OCI-LY7 (cell line): ENCODE measurements at regions not wholly inside any gene's neighbourhood (a gene's known extent, or its start where the extent isn't known, plus 50 kb on each side); places are given as distances from the start of the nearest gene placed in this dataset.

Experiments used
- BruUV-seq: library from RNA; stranded (reverse); fragments of 400-500 nt; replicated peaks from 2 replicates; lab custom pipeline; 2021; lab: Mats Ljungman, UMichigan
- CTCF ChIA-PET: fragments of 300-600 bp; sonication (Branson Sonifier 250); formaldehyde crosslinking; loops from one replicate; lab custom pipeline; 2022; ENCODE audit warnings: antibody characterized with exemption; ENCODE audit not compliant: unreplicated experiment; lab: Charles Lee
- POLR2A ChIA-PET: fragments of 300-600 bp; sonication (Branson Sonifier 250); formaldehyde crosslinking; loops from one replicate; lab custom pipeline; 2022; ENCODE audit warnings: antibody characterized with exemption; lab: Charles Lee
- DNase-seq: peaks from one replicate; pipeline ENCODE4 v3.0.0-alpha.2; 2015; ENCODE audit warnings: low spot score
- H2AFZ ChIP-seq: fragments of 200-600 bp; sonication (generic), shearing (Covaris generic); 2 replicates; pipeline ENCODE4 v1.6.1; 2014; ENCODE audit warnings: mild to moderate bottlenecking, antibody characterized with exemption, low read length, moderate library complexity
- H3K27ac ChIP-seq: fragments of 200-600 bp; sonication (generic); 2 replicates; pipeline ENCODE4 v1.5.1; 2014; ENCODE audit warnings: mixed run types, low read depth, mild to moderate bottlenecking, moderate library complexity, low read length, inconsistent platforms; ENCODE audit not compliant: poor library complexity, severe bottlenecking
- H3K36me3 ChIP-seq: fragments of 200-600 bp; sonication (generic); 2 replicates; pipeline ENCODE4 v1.6.1; 2014; ENCODE audit warnings: mild to moderate bottlenecking, antibody characterized with exemption, low read length, moderate library complexity, mixed read lengths; ENCODE audit not compliant: insufficient read depth
- H3K4me1 ChIP-seq: fragments of 200-600 bp; sonication (generic); 2 replicates; pipeline ENCODE4 v1.5.1; 2014; ENCODE audit warnings: mild to moderate bottlenecking, low read length; ENCODE audit not compliant: insufficient read depth, poor library complexity, severe bottlenecking
- H3K4me2 ChIP-seq: fragments of 200-600 bp; sonication (generic); 2 replicates; pipeline ENCODE4 v1.6.1; 2014; ENCODE audit warnings: mild to moderate bottlenecking, low read length
- H3K4me3 ChIP-seq: fragments of 200-600 bp; sonication (generic); 2 replicates; pipeline ENCODE4 v1.5.1; 2014; ENCODE audit warnings: mild to moderate bottlenecking, low read depth, low read length; ENCODE audit not compliant: poor library complexity, severe bottlenecking
- H3K79me2 ChIP-seq: fragments of 200-600 bp; sonication (generic); 2 replicates; pipeline ENCODE4 v1.6.1; 2016; ENCODE audit warnings: low read depth, mild to moderate bottlenecking, low read length, moderate library complexity, mixed read lengths; ENCODE audit not compliant: insufficient read depth
- H3K9me2 ChIP-seq: fragments of 200-600 bp; sonication (generic); 2 replicates; pipeline ENCODE4 v1.6.1; 2016; ENCODE audit warnings: mild to moderate bottlenecking, low read length, mixed read lengths; ENCODE audit not compliant: insufficient read depth
- H3K9me3 ChIP-seq: fragments of 200-600 bp; sonication (generic); 2 replicates; pipeline ENCODE4 v1.6.1; 2014; ENCODE audit warnings: mild to moderate bottlenecking, mixed run types, low read length, mixed read lengths
- H4K20me1 ChIP-seq: fragments of 200-600 bp; sonication (generic); 2 replicates; pipeline ENCODE4 v1.6.1; 2014; ENCODE audit warnings: mild to moderate bottlenecking, antibody characterized with exemption, low read length, moderate library complexity, mixed read lengths; ENCODE audit not compliant: insufficient read depth
- EZH2phosphoT487 ChIP-seq: fragments of 200-600 bp; sonication (generic); IDR thresholded peaks from 2 replicates; pipeline ENCODE4 v1.6.1; 2018; ENCODE audit warnings: low read depth, borderline replicate concordance, mild to moderate bottlenecking, mixed run types, antibody characterized with exemption, low read length, moderate library complexity, mixed read lengths
- intact Hi-C: fragments of 100-400 bp; cut with micrococcal nuclease; formaldehyde crosslinking; loops from one replicate; pipeline ENCODE4 v1.10.0; 2022; ENCODE audit not compliant: unreplicated experiment
- TF ChIP-seq, protein P1 (sequence below): fragments of 200-600 bp; sonication (generic); conservative IDR thresholded peaks from 2 replicates; pipeline ENCODE4 v1.5.1; 2014; ENCODE audit warnings: mild to moderate bottlenecking, antibody characterized with exemption, low read length, moderate library complexity, mixed read lengths

DNA sequence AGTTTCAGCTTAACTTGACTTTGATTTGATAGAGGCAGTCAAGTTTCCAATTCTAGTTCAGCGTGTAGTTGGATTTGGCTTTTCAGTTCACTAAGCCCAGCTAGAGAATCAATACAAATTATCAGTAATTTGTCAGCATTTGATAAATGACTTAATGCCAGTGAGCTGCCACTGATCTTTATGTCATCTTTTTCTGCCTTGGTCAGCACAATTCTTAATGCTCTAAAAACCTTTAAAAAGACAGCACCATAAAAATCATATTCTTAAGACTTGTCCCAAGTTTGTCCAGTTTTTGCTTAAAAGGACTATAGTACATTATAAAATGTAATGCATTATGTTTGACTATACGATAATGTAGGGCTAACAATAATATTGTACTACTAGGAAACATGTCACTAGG is 920.5 kb downstream of the LRFN5 start:
- Histone ChIP-seq H3K9me2 (no peaks in the 10 kb centered on the region), H3K4me2 (no peak overlapping the region), H3K36me3 (no peaks in the 10 kb centered on the region), H3K4me1 (no peaks in the 10 kb centered on the region), H4K20me1 (no peaks in the 10 kb centered on the region), H3K9me3 (no peaks in the 10 kb centered on the region), H3K27ac (no peak overlapping the region), H3K79me2 (no peaks in the 10 kb centered on the region), H2AFZ (no peak overlapping the region), H3K4me3 (no peak overlapping the region)
- POLR2A ChIA-PET = interaction anchor here (0.5 to 1.0 kb wide), 2 partner anchors 82 to 232 kb away, joined by 3 to 4 read pairs; no protein-coding TSS in a partner anchor
- no peak for DNase-seq
- TF ChIP-seq, protein P1, sequence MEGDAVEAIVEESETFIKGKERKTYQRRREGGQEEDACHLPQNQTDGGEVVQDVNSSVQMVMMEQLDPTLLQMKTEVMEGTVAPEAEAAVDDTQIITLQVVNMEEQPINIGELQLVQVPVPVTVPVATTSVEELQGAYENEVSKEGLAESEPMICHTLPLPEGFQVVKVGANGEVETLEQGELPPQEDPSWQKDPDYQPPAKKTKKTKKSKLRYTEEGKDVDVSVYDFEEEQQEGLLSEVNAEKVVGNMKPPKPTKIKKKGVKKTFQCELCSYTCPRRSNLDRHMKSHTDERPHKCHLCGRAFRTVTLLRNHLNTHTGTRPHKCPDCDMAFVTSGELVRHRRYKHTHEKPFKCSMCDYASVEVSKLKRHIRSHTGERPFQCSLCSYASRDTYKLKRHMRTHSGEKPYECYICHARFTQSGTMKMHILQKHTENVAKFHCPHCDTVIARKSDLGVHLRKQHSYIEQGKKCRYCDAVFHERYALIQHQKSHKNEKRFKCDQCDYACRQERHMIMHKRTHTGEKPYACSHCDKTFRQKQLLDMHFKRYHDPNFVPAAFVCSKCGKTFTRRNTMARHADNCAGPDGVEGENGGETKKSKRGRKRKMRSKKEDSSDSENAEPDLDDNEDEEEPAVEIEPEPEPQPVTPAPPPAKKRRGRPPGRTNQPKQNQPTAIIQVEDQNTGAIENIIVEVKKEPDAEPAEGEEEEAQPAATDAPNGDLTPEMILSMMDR = no peak
- TF ChIP-seq EZH2phosphoT487 = no peak
- CTCF ChIA-PET = no interaction called here
- intact Hi-C loops = no loop called here
- no TSS peak for BruUV-seq

DNA sequence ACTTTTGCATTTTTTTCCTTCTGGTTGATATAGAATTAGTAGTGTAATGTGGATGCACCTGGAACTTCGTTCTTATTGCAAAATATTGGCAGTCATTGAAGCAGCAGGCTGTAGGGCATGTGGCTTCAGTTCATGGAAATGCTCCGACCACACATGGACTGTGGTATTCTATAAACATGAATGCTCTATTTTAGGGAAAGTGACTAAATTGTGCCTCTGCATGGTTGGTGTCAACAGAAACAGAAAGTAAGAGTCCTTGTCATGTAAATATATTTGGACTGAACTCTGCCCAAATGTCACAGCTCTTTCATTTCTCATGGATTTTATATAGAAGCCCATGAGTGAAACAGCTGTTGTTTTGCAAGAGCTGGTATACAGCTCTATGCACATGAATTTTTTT is 917.0 kb downstream of the LRFN5 start:
- intact Hi-C loops = no loop called here
- Histone ChIP-seq H3K27ac (no peak overlapping the region), H3K9me3 (no peaks in the 10 kb centered on the region), H2AFZ (no peak overlapping the region), H3K4me2 (no peak overlapping the region), H3K79me2 (no peaks in the 10 kb centered on the region), H4K20me1 (no peaks in the 10 kb centered on the region), H3K4me1 (no peaks in the 10 kb centered on the region), H3K36me3 (no peaks in the 10 kb centered on the region), H3K9me2 (no peaks in the 10 kb centered on the region), H3K4me3 (no peak overlapping the region)
- no TSS peak for BruUV-seq
- no peak for DNase-seq
- ChIA-PET POLR2A (interaction anchor here (0.5 to 1.3 kb wide), 4 partner anchors 15 to 633 kb away, joined by 3 to 4 read pairs (median 3); no protein-coding TSS in a partner anchor), CTCF (no interaction called here)
- TF ChIP-seq, protein P1 = no peak
- TF ChIP-seq EZH2phosphoT487 = no peak

GRCh38 chr14:42517806-42518500 is 911.3 kb downstream of the LRFN5 start:
- H3K79me2 ChIP-seq = no peaks in the 10 kb centered on the region
- DNase-seq = no peak
- H3K9me3 ChIP-seq = no peaks in the 10 kb centered on the region
- intact Hi-C loops = no loop called here
- TF ChIP-seq, protein P1 = no peak
- TF ChIP-seq EZH2phosphoT487 = no peak
- H2AFZ ChIP-seq = no peak overlapping the region
- no TSS peak for BruUV-seq
- H3K4me2 ChIP-seq = no peak overlapping the region
- CTCF ChIA-PET = no interaction called here
- H3K4me1 ChIP-seq = no peaks in the 10 kb centered on the region
- POLR2A ChIA-PET = interaction anchor here (0.6 kb wide), 1 partner anchor 9 kb away, joined by 3 read pairs; no protein-coding TSS in a partner anchor
- H3K27ac ChIP-seq = no peak overlapping the region
- no peaks in the 10 kb centered on the region for H3K36me3 ChIP-seq
- no peaks in the 10 kb centered on the region for H4K20me1 ChIP-seq
- no peak overlapping the region for H3K4me3 ChIP-seq
- H3K9me2 ChIP-seq = no peaks in the 10 kb centered on the region
